ENCODE measurements at regions not wholly inside any gene's neighbourhood (a gene's known extent, or its start where the extent isn't known, plus 50 kb on each side); places are given as distances from the start of the nearest gene placed in this dataset.

- H3K4me1 ChIP-seq (ENCODE audit: low read length), result no peaks in the 10 kb centered on the region
- no peaks in the 10 kb centered on the region for H3K9me2 ChIP-seq (replicated peaks; ENCODE audit: insufficient read depth, low read length)
- H3K4me2 ChIP-seq (ENCODE audit: low read depth, low read length, poor library complexity, severe bottlenecking), result no peak overlapping the region
- no peak for DNase-seq
- no peak overlapping the region for H2AFZ ChIP-seq (ENCODE audit: low read length)
- no peak overlapping the region for H3K4me3 ChIP-seq (ENCODE audit: low read length)
- no peaks in the 10 kb centered on the region for H4K20me1 ChIP-seq (ENCODE audit: insufficient read depth, low read depth, low read length)
- H3K79me2 ChIP-seq (ENCODE audit: low read length), result no peaks in the 10 kb centered on the region
- no peak overlapping the region for H3K27ac ChIP-seq (ENCODE audit: low read length)
- H3K36me3 ChIP-seq (ENCODE audit: insufficient read depth, low read length), result no peaks in the 10 kb centered on the region
- H3K9me3 ChIP-seq (ENCODE audit: low read length), result no peaks in the 10 kb centered on the region
- no peaks in the 10 kb centered on the region for H3K27me3 ChIP-seq (ENCODE audit: low read length)
- no peak overlapping the region for H3K9ac ChIP-seq (ENCODE audit: low read length)
Measured at GRCh38 chr3:31407665-31408064, 125.1 kb upstream of the STT3B start.

- no peak overlapping the region for H3K4me3 ChIP-seq (ENCODE audit: low read length)
- H3K36me3 ChIP-seq (ENCODE audit: insufficient read depth, low read length), result no peaks in the 10 kb centered on the region
- no peaks in the 10 kb centered on the region for H4K20me1 ChIP-seq (ENCODE audit: insufficient read depth, low read depth, low read length)
- H3K79me2 ChIP-seq (ENCODE audit: low read length), result no peaks in the 10 kb centered on the region
- H3K4me2 ChIP-seq (ENCODE audit: low read depth, low read length, poor library complexity, severe bottlenecking), result no peak overlapping the region
- DNase-seq, result no peak
- H3K9me2 ChIP-seq (replicated peaks; ENCODE audit: insufficient read depth, low read length), result no peaks in the 10 kb centered on the region
- no peaks in the 10 kb centered on the region for H3K27me3 ChIP-seq (ENCODE audit: low read length)
- H3K4me1 ChIP-seq (ENCODE audit: low read length), result no peaks in the 10 kb centered on the region
- no peaks in the 10 kb centered on the region for H3K9me3 ChIP-seq (ENCODE audit: low read length)
- H3K27ac ChIP-seq (ENCODE audit: low read length), result no peak overlapping the region
- H3K9ac ChIP-seq (ENCODE audit: low read length), result no peak overlapping the region
- no peak overlapping the region for H2AFZ ChIP-seq (ENCODE audit: low read length)
Measured at GRCh38 chr3:31408720-31409119, 124.0 kb upstream of the STT3B start.

GRCh38 chr3:31409389-31409788 is 123.3 kb upstream of the STT3B start:
- H3K9ac ChIP-seq (ENCODE audit: low read length), result no peak overlapping the region
- no peak overlapping the region for H3K4me2 ChIP-seq (ENCODE audit: low read depth, low read length, poor library complexity, severe bottlenecking)
- no peak overlapping the region for H2AFZ ChIP-seq (ENCODE audit: low read length)
- H3K27me3 ChIP-seq (ENCODE audit: low read length), result no peaks in the 10 kb centered on the region
- no peaks in the 10 kb centered on the region for H3K9me3 ChIP-seq (ENCODE audit: low read length)
- no peak for DNase-seq
- no peak overlapping the region for H3K27ac ChIP-seq (ENCODE audit: low read length)
- no peaks in the 10 kb centered on the region for H4K20me1 ChIP-seq (ENCODE audit: insufficient read depth, low read depth, low read length)
- no peaks in the 10 kb centered on the region for H3K9me2 ChIP-seq (replicated peaks; ENCODE audit: insufficient read depth, low read length)
- no peak overlapping the region for H3K4me3 ChIP-seq (ENCODE audit: low read length)
- H3K79me2 ChIP-seq (ENCODE audit: low read length), result no peaks in the 10 kb centered on the region
- no peaks in the 10 kb centered on the region for H3K36me3 ChIP-seq (ENCODE audit: insufficient read depth, low read length)
- H3K4me1 ChIP-seq (ENCODE audit: low read length), result no peaks in the 10 kb centered on the region

- Histone ChIP-seq H2AFZ (ENCODE audit: low read length) (no peak overlapping the region), H3K4me2 (ENCODE audit: low read depth, low read length, poor library complexity, severe bottlenecking) (no peak overlapping the region)
- no peak for DNase-seq
Measured at GRCh38 chr3:31409866-31410265, 122.9 kb upstream of the STT3B start.

GRCh38 chr3:31410411-31410810 is 122.3 kb upstream of the STT3B start:
- Histone ChIP-seq H4K20me1 (ENCODE audit: insufficient read depth, low read depth, low read length) (no peaks in the 10 kb centered on the region), H3K4me1 (ENCODE audit: low read length) (no peaks in the 10 kb centered on the region), H3K9me3 (ENCODE audit: low read length) (no peaks in the 10 kb centered on the region), H3K4me2 (ENCODE audit: low read depth, low read length, poor library complexity, severe bottlenecking) (no peak overlapping the region), H3K9me2 (replicated peaks; ENCODE audit: insufficient read depth, low read length) (no peaks in the 10 kb centered on the region), H3K9ac (ENCODE audit: low read length) (no peak overlapping the region), H2AFZ (ENCODE audit: low read length) (no peak overlapping the region), H3K79me2 (ENCODE audit: low read length) (no peaks in the 10 kb centered on the region), H3K27me3 (ENCODE audit: low read length) (no peaks in the 10 kb centered on the region), H3K36me3 (ENCODE audit: insufficient read depth, low read length) (no peaks in the 10 kb centered on the region), H3K27ac (ENCODE audit: low read length) (no peak overlapping the region), H3K4me3 (ENCODE audit: low read length) (no peak overlapping the region)
- DNase-seq, result no peak

More at GRCh38 chr3:31409866-31410265, 122.9 kb upstream of the STT3B start:
- no peak overlapping the region for H3K9ac ChIP-seq (ENCODE audit: low read length)
- no peaks in the 10 kb centered on the region for H4K20me1 ChIP-seq (ENCODE audit: insufficient read depth, low read depth, low read length)
- no peaks in the 10 kb centered on the region for H3K27me3 ChIP-seq (ENCODE audit: low read length)
- no peaks in the 10 kb centered on the region for H3K9me3 ChIP-seq (ENCODE audit: low read length)
- no peaks in the 10 kb centered on the region for H3K4me1 ChIP-seq (ENCODE audit: low read length)
- H3K4me3 ChIP-seq (ENCODE audit: low read length), result no peak overlapping the region
- no peaks in the 10 kb centered on the region for H3K36me3 ChIP-seq (ENCODE audit: insufficient read depth, low read length)
- H3K9me2 ChIP-seq (replicated peaks; ENCODE audit: insufficient read depth, low read length), result no peaks in the 10 kb centered on the region
- no peak overlapping the region for H3K27ac ChIP-seq (ENCODE audit: low read length)
- no peaks in the 10 kb centered on the region for H3K79me2 ChIP-seq (ENCODE audit: low read length)

- Histone ChIP-seq H3K9me3 (ENCODE audit: low read length) (no peaks in the 10 kb centered on the region), H4K20me1 (ENCODE audit: insufficient read depth, low read depth, low read length) (no peaks in the 10 kb centered on the region), H3K4me2 (ENCODE audit: low read depth, low read length, poor library complexity, severe bottlenecking) (no peak overlapping the region), H3K27me3 (ENCODE audit: low read length) (no peaks in the 10 kb centered on the region), H3K27ac (ENCODE audit: low read length) (no peak overlapping the region), H3K36me3 (ENCODE audit: insufficient read depth, low read length) (no peaks in the 10 kb centered on the region), H2AFZ (ENCODE audit: low read length) (no peak overlapping the region), H3K4me3 (ENCODE audit: low read length) (no peak overlapping the region), H3K79me2 (ENCODE audit: low read length) (no peaks in the 10 kb centered on the region), H3K9ac (ENCODE audit: low read length) (no peak overlapping the region), H3K4me1 (ENCODE audit: low read length) (no peaks in the 10 kb centered on the region), H3K9me2 (replicated peaks; ENCODE audit: insufficient read depth, low read length) (no peaks in the 10 kb centered on the region)
- DNase-seq, result no peak
Measured at GRCh38 chr3:31412832-31413231, 119.9 kb upstream of the STT3B start.

GRCh38 chr3:31413515-31413914 is 119.2 kb upstream of the STT3B start:
- DNase-seq, result no peak
- H3K36me3 ChIP-seq (ENCODE audit: insufficient read depth, low read length), result no peaks in the 10 kb centered on the region

GRCh38 chr3:31416980-31417379 is 115.7 kb upstream of the STT3B start:
- H3K4me2 ChIP-seq (ENCODE audit: low read depth, low read length, poor library complexity, severe bottlenecking), result no peak overlapping the region

More at GRCh38 chr3:31413515-31413914, 119.2 kb upstream of the STT3B start:
- H3K9ac ChIP-seq (ENCODE audit: low read length), result no peak overlapping the region
- no peak overlapping the region for H3K27ac ChIP-seq (ENCODE audit: low read length)
- no peaks in the 10 kb centered on the region for H3K4me1 ChIP-seq (ENCODE audit: low read length)
- no peaks in the 10 kb centered on the region for H3K79me2 ChIP-seq (ENCODE audit: low read length)
- H3K27me3 ChIP-seq (ENCODE audit: low read length), result no peaks in the 10 kb centered on the region
- H2AFZ ChIP-seq (ENCODE audit: low read length), result no peak overlapping the region
- no peak overlapping the region for H3K4me3 ChIP-seq (ENCODE audit: low read length)
- no peaks in the 10 kb centered on the region for H3K9me3 ChIP-seq (ENCODE audit: low read length)
- no peak overlapping the region for H3K4me2 ChIP-seq (ENCODE audit: low read depth, low read length, poor library complexity, severe bottlenecking)
- H3K9me2 ChIP-seq (replicated peaks; ENCODE audit: insufficient read depth, low read length), result no peaks in the 10 kb centered on the region
- H4K20me1 ChIP-seq (ENCODE audit: insufficient read depth, low read depth, low read length), result no peaks in the 10 kb centered on the region

GRCh38 chr3:31417486-31417885 is 115.2 kb upstream of the STT3B start:
- H3K4me1 ChIP-seq (ENCODE audit: low read length), result no peaks in the 10 kb centered on the region
- no peak overlapping the region for H2AFZ ChIP-seq (ENCODE audit: low read length)
- H3K4me2 ChIP-seq (ENCODE audit: low read depth, low read length, poor library complexity, severe bottlenecking), result no peak overlapping the region
- no peak overlapping the region for H3K27ac ChIP-seq (ENCODE audit: low read length)
- H3K9ac ChIP-seq (ENCODE audit: low read length), result no peak overlapping the region
- no peaks in the 10 kb centered on the region for H3K36me3 ChIP-seq (ENCODE audit: insufficient read depth, low read length)
- no peak overlapping the region for H3K4me3 ChIP-seq (ENCODE audit: low read length)
- no peaks in the 10 kb centered on the region for H3K79me2 ChIP-seq (ENCODE audit: low read length)
- no peaks in the 10 kb centered on the region for H3K9me2 ChIP-seq (replicated peaks; ENCODE audit: insufficient read depth, low read length)
- no peaks in the 10 kb centered on the region for H3K27me3 ChIP-seq (ENCODE audit: low read length)
- no peaks in the 10 kb centered on the region for H4K20me1 ChIP-seq (ENCODE audit: insufficient read depth, low read depth, low read length)
- H3K9me3 ChIP-seq (ENCODE audit: low read length), result no peaks in the 10 kb centered on the region
- DNase-seq, result no peak

More at GRCh38 chr3:31416980-31417379, 115.7 kb upstream of the STT3B start:
- no peak overlapping the region for H2AFZ ChIP-seq (ENCODE audit: low read length)
- no peaks in the 10 kb centered on the region for H3K79me2 ChIP-seq (ENCODE audit: low read length)
- no peak overlapping the region for H3K9ac ChIP-seq (ENCODE audit: low read length)
- H3K4me1 ChIP-seq (ENCODE audit: low read length), result no peaks in the 10 kb centered on the region
- H3K4me3 ChIP-seq (ENCODE audit: low read length), result no peak overlapping the region
- DNase-seq, result no peak
- H3K9me2 ChIP-seq (replicated peaks; ENCODE audit: insufficient read depth, low read length), result no peaks in the 10 kb centered on the region
- no peak overlapping the region for H3K27ac ChIP-seq (ENCODE audit: low read length)
- no peaks in the 10 kb centered on the region for H3K9me3 ChIP-seq (ENCODE audit: low read length)
- no peaks in the 10 kb centered on the region for H4K20me1 ChIP-seq (ENCODE audit: insufficient read depth, low read depth, low read length)
- H3K36me3 ChIP-seq (ENCODE audit: insufficient read depth, low read length), result no peaks in the 10 kb centered on the region
- no peaks in the 10 kb centered on the region for H3K27me3 ChIP-seq (ENCODE audit: low read length)
